Gastrocnemius medialis (tissue), 4 donors: ENCODE measurements at regions not wholly inside any gene's neighbourhood (a gene's known extent, or its start where the extent isn't known, plus 50 kb on each side); places are given as distances from the start of the nearest gene placed in this dataset.

Experiments
- CTCF ChIP-seq, 5 experiments: fragments of 450-650 bp in 3 of 5; fragments of 200-600 bp in 2 of 5; sonication (generic) in 2 of 5; IDR thresholded peaks in 4 of 5; conservative IDR thresholded peaks in 1 of 5; 1 replicate in 4 of 5; 2 replicates in 1 of 5; pipeline ENCODE4 v1.5.1; 2016 to 2019; ENCODE audit warnings: antibody characterized with exemption in 5 of 5, mild to moderate bottlenecking in 3 of 5, moderate library complexity in 3 of 5
- POLR2A ChIP-seq, 2 donors: fragments of 450-650 bp; IDR thresholded peaks; one replicate each; pipeline ENCODE4 v1.6.1; 2017; ENCODE audit warnings: antibody characterized with exemption in 2 of 2, mild to moderate bottlenecking in 2 of 2, moderate library complexity in 2 of 2

GRCh38 chr2:104444392-104444791, 409.5 kb upstream of the POU3F3 start:
- TF ChIP-seq POLR2A (IDR thresholded peaks at IDR 0.05) (no peak), CTCF (IDR thresholded peaks at IDR 0.05 in 4 of 5, conservative IDR thresholded peaks at IDR 0.05 in 1 of 5) (no peak)
